ENCODE measurements at regions not wholly inside any gene's neighbourhood (a gene's known extent, or its start where the extent isn't known, plus 50 kb on each side); places are given as distances from the start of the nearest gene placed in this dataset.
"Not testable (repeated sequence)": the region's sequence is repeated elsewhere in the genome, so short reads cannot be mapped to it uniquely, and the experiment has no call there.

- no peak for DNase-seq
These were observed 79.6 kb downstream of the RSPH3 start for GRCh38 chr6:158920311-158920905.

- no peak for DNase-seq
These were observed 80.1 kb downstream of the RSPH3 start for GRCh38 chr6:158919865-158920264.

GRCh38 chr6:158916617-158917016 is 83.4 kb downstream of the RSPH3 start:
- no peak for DNase-seq

- no peak for DNase-seq
These were observed 85.1 kb downstream of the RSPH3 start for GRCh38 chr6:158914923-158915322.

- DNase-seq = no peak
These were observed 86.4 kb downstream of the RSPH3 start for GRCh38 chr6:158913580-158913979.

- no peak for DNase-seq
These were observed 87.3 kb downstream of the RSPH3 start for GRCh38 chr6:158912655-158913054.

GRCh38 chr6:158911746-158912480 is 88.1 kb downstream of the RSPH3 start:
- peak; percentile 40 to 42 for DNase-seq

- peak in 1 of 2 experiments; percentile 23 for DNase-seq
These were observed 89.2 kb downstream of the RSPH3 start for GRCh38 chr6:158910484-158911440.

GRCh38 chr6:158909938-158910337 is 90.1 kb downstream of the RSPH3 start:
- DNase-seq = no peak

- DNase-seq = no peak
These were observed 89.4 kb upstream of the EZR start for GRCh38 chr6:158908606-158909005.

GRCh38 chr6:158907931-158908330 is 88.8 kb upstream of the EZR start:
- DNase-seq = no peak

GRCh38 chr6:158906926-158907325 is 87.8 kb upstream of the EZR start:
- DNase-seq = no peak

- DNase-seq = no peak
These were observed 86.1 kb upstream of the EZR start for GRCh38 chr6:158905277-158905676.

GRCh38 chr6:158903801-158904200 is 84.6 kb upstream of the EZR start:
- no peak for DNase-seq

GRCh38 chr6:158900663-158901312 is 81.6 kb upstream of the EZR start:
- no peak for DNase-seq

- DNase-seq = no peak
These were observed 78.1 kb upstream of the EZR start for GRCh38 chr6:158897236-158897635.

GRCh38 chr6:158895661-158896060 is 76.5 kb upstream of the EZR start:
- no peak for DNase-seq

- no peak for DNase-seq
These were observed 75.0 kb upstream of the EZR start for GRCh38 chr6:158894193-158894592.

GRCh38 chr6:158892266-158892665 is 73.1 kb upstream of the EZR start:
- no peak for DNase-seq

GRCh38 chr6:158891560-158891959 is 72.4 kb upstream of the EZR start:
- DNase-seq = not testable (repeated sequence)

GRCh38 chr6:158888171-158888570 is 69.0 kb upstream of the EZR start:
- DNase-seq = not testable (repeated sequence)

- DNase-seq = not testable (repeated sequence)
These were observed 67.3 kb upstream of the EZR start for GRCh38 chr6:158886346-158886977.
